GM21723 (cell line): ENCODE measurements at regions not wholly inside any gene's neighbourhood (a gene's known extent, or its start where the extent isn't known, plus 50 kb on each side); places are given as distances from the start of the nearest gene placed in this dataset.

Source experiments
- ATAC-seq: cut with Tn5 transposase; IDR thresholded peaks from one replicate; pipeline ENCODE4 v1.9.1; 2021; ENCODE audit warnings: mild to moderate bottlenecking, moderate library complexity; ENCODE audit not compliant: unreplicated experiment

GRCh38 chr14:40618225-40618898 lies 988.3 kb upstream of the LRFN5 start:
- ATAC-seq: no peak

- ATAC-seq: no peak
Observed at GRCh38 chr14:40616579-40616978, 990.1 kb upstream of the LRFN5 start.

- ATAC-seq: no peak
Observed at GRCh38 chr14:40601063-40601462, 1005.6 kb upstream of the LRFN5 start.

- no peak for ATAC-seq
Observed at GRCh38 chr14:40599725-40600124, 1007.0 kb upstream of the LRFN5 start.

- no peak for ATAC-seq
Observed at GRCh38 chr14:40581264-40581663, 1025.4 kb upstream of the LRFN5 start.

- ATAC-seq: no peak
Observed at GRCh38 chr14:40576880-40577478, 1029.7 kb upstream of the LRFN5 start.

- ATAC-seq: no peak
Observed at GRCh38 chr14:40574780-40575179, 1031.9 kb upstream of the LRFN5 start.

GRCh38 chr14:40525314-40525713 lies 1081.4 kb upstream of the LRFN5 start:
- no peak for ATAC-seq

GRCh38 chr14:40523123-40523522 lies 1083.6 kb upstream of the LRFN5 start:
- no peak for ATAC-seq

- ATAC-seq: no peak
Observed at GRCh38 chr14:40494483-40494882, 1062.2 kb upstream of the FBXO33 start.

GRCh38 chr14:40487824-40488223 lies 1055.6 kb upstream of the FBXO33 start:
- ATAC-seq: no peak

- no peak for ATAC-seq
Observed at GRCh38 chr14:40485688-40486087, 1053.5 kb upstream of the FBXO33 start.

GRCh38 chr14:40476005-40476404 lies 1043.8 kb upstream of the FBXO33 start:
- no peak for ATAC-seq

- ATAC-seq: no peak
Observed at GRCh38 chr14:40467969-40468368, 1035.7 kb upstream of the FBXO33 start.

- no peak for ATAC-seq
Observed at GRCh38 chr14:40464531-40464930, 1032.3 kb upstream of the FBXO33 start.

- ATAC-seq: no peak
Observed at GRCh38 chr14:40463886-40464285, 1031.7 kb upstream of the FBXO33 start.

GRCh38 chr14:40452674-40453073 lies 1020.4 kb upstream of the FBXO33 start:
- ATAC-seq: no peak

GRCh38 chr14:40447017-40447416 lies 1014.8 kb upstream of the FBXO33 start:
- no peak for ATAC-seq

GRCh38 chr14:40445020-40445419 lies 1012.8 kb upstream of the FBXO33 start:
- ATAC-seq: no peak

GRCh38 chr14:40436551-40436950 lies 1004.3 kb upstream of the FBXO33 start:
- ATAC-seq: no peak

- no peak for ATAC-seq
Observed at GRCh38 chr14:40417777-40418401, 985.7 kb upstream of the FBXO33 start.

- no peak for ATAC-seq
Observed at GRCh38 chr14:40416565-40416964, 984.3 kb upstream of the FBXO33 start.
